Bronchial epithelial cell (primary cell): ENCODE measurements at regions not wholly inside any gene's neighbourhood (a gene's known extent, or its start where the extent isn't known, plus 50 kb on each side); places are given as distances from the start of the nearest gene placed in this dataset.
"Not testable (repeated sequence)": the region's sequence is repeated elsewhere in the genome, so short reads cannot be mapped to it uniquely, and the experiment has no call there.

ENCODE experiments used
- DNase-seq: peaks from one replicate; pipeline ENCODE4 v3.0.0-alpha.2; 2010; ENCODE audit warnings: low read depth
- FAIRE-seq: peaks from 2 replicates; lab custom pipeline; 2011; peaks lifted over from hg19 to GRCh38; lab: Jason Lieb, UNC
- H3K27me3 ChIP-seq: 2 replicates; pipeline ENCODE4 v1.5.1; 2011; ENCODE audit warnings: low read length; ENCODE audit not compliant: control insufficient read depth, insufficient read depth
- H3K36me3 ChIP-seq: 2 replicates; pipeline ENCODE4 v1.5.1; 2011; ENCODE audit warnings: low read length; ENCODE audit not compliant: control insufficient read depth, insufficient read depth
- H3K4me3 ChIP-seq: 2 replicates; pipeline ENCODE4 v1.5.1; 2011; ENCODE audit warnings: mild to moderate bottlenecking, low read depth, low read length, control low read depth
- CTCF ChIP-seq: IDR thresholded peaks from 2 replicates; pipeline ENCODE4 v1.5.1; 2011; ENCODE audit warnings: mild to moderate bottlenecking, moderate library complexity, low read length, control low read depth, inconsistent platforms; ENCODE audit not compliant: insufficient read depth, severe bottlenecking

DNA sequence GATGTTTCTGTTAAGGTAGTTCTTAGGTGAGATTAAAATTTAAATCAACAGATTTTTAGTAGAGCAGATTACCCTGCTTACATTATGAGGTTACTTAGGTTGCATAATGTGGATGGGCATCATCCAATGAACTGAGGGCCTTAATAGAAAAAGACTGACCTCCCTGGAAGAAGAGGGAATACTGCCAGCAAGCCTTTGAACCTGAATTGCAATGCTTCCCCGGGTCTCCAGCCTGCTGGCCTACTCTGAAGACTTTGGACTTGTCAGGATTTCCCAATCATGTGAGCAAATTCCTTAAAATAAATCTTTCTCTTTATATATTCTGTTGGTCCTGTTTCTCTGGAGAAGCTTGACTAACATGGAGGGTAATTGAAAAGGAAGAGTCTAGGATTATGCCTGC lies 542.1 kb upstream of the ARRDC3 start:
- H3K36me3 ChIP-seq: no peaks in the 10 kb centered on the region
- FAIRE-seq (no peak), DNase-seq (no peak)
- H3K4me3 ChIP-seq: no peak overlapping the region
- TF ChIP-seq CTCF: no peak
- no peaks in the 10 kb centered on the region for H3K27me3 ChIP-seq

GRCh38 chr5:91917037-91917814 lies 534.1 kb upstream of the ARRDC3 start:
- H3K4me3 ChIP-seq, FAIRE-seq, H3K36me3 ChIP-seq, DNase-seq, H3K27me3 ChIP-seq: not testable (repeated sequence)

DNA sequence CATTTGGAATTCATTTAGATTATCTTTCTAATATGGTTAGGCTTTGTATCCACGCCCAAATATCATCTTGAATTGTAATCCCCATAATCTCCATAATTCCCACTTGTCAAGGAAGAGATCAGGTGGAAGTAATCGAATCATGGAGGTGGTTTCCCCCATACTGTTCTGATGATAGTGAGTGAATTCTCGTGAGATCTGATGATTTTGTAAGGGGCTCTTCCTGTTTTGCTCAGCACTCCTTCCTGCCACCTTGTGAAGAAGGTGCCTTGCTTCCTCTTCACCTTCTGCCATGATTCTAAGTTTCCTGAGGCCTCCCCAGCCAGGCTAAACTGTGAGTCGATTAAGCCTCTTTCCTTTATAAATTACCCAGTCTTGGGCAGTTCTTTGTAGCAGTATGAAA lies 527.5 kb upstream of the ARRDC3 start:
- H3K36me3 ChIP-seq: no peaks in the 10 kb centered on the region
- TF ChIP-seq CTCF: no peak
- H3K27me3 ChIP-seq: no peaks in the 10 kb centered on the region
- H3K4me3 ChIP-seq: no peak overlapping the region
- DNase-seq (no peak), FAIRE-seq (peak; percentile 52)

GRCh38 chr5:91910247-91910646 lies 527.1 kb upstream of the ARRDC3 start:
- no peaks in the 10 kb centered on the region for H3K27me3 ChIP-seq
- no peak overlapping the region for H3K4me3 ChIP-seq
- FAIRE-seq (no peak), DNase-seq (no peak)
- no peak for TF ChIP-seq CTCF
- H3K36me3 ChIP-seq: no peaks in the 10 kb centered on the region

DNA sequence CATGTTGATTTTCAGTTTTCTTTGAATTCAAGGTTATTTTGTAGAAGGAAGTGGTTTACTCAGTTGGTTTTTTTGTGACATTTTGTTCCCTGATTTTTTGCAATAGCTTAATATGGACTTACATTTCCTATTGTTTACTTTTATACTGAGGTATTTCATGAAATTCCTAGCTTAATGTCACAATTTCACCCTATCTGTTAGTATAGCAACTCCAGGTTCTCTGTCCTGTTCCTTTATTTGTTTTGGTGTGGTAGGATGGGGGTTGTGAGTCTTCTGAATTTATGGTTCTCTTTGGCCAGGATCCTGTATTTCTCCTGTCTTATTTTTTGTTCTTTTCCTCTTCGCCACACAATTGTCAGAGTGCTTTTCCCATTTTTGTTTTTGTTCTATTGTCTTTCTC lies 523.4 kb upstream of the ARRDC3 start:
- FAIRE-seq: no peak
- Histone ChIP-seq H3K27me3 (no peaks in the 10 kb centered on the region), H3K36me3 (no peaks in the 10 kb centered on the region), H3K4me3 (no peak overlapping the region)
- DNase-seq: no peak
- TF ChIP-seq CTCF: no peak

DNA sequence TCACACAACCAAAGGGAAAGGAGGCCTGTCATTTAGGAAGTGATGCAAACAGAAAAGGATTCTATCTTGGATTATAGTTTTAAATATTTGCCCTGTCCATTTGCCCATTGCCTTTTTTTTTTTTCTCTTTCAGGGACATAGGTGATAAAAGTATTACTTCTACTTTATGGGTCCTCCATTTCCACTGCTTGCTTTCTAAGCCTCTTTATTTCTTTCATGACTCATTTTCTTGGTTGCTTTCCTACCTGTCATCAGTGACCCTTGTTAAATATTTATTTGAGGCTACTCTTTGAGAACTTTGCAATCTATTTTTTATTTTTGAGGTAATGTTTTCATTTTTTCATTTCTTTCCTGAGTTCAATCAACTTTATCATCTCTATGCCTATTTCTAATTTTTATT lies 522.9 kb upstream of the ARRDC3 start:
- no peak for FAIRE-seq
- no peaks in the 10 kb centered on the region for H3K36me3 ChIP-seq
- no peaks in the 10 kb centered on the region for H3K27me3 ChIP-seq
- DNase-seq: no peak
- H3K4me3 ChIP-seq: no peak overlapping the region
- no peak for TF ChIP-seq CTCF
